AG04450 (cell line): ENCODE measurements at regions not wholly inside any gene's neighbourhood (a gene's known extent, or its start where the extent isn't known, plus 50 kb on each side); places are given as distances from the start of the nearest gene placed in this dataset.

ENCODE experiments used
- CTCF ChIA-PET: fragments of 300-600, 350-600 bp; formaldehyde crosslinking; extraction: SDS; loops from one replicate; lab custom pipeline; 2022; ENCODE audit warnings: antibody characterized with exemption, inconsistent platforms; lab: Charles Lee
- POLR2A ChIA-PET: fragments of 350-600 bp; formaldehyde crosslinking; extraction: SDS; loops from one replicate; lab custom pipeline; 2021; ENCODE audit warnings: antibody characterized with exemption, inconsistent platforms; lab: Yijun Ruan, JAX
- DNase-seq: peaks from one replicate; pipeline ENCODE4 v3.0.0-alpha.2; 2011; ENCODE audit warnings: low read depth, low spot score
- H3K27ac ChIP-seq: one replicate; pipeline ENCODE4 v1.5.1; 2012; ENCODE audit warnings: low read depth, low read length, control low read depth
- H3K27me3 ChIP-seq: one replicate; pipeline ENCODE4 v1.6.0; 2012; ENCODE audit warnings: low read length; ENCODE audit not compliant: control insufficient read depth, insufficient read depth
- H3K4me3 ChIP-seq: 2 replicates; pipeline ENCODE4 v1.5.1; 2011; ENCODE audit warnings: mild to moderate bottlenecking, low read depth, low read length, control low read depth
- H3K9me3 ChIP-seq: 2 replicates; pipeline ENCODE4 v1.5.1; 2012; ENCODE audit warnings: low read length; ENCODE audit not compliant: control insufficient read depth, insufficient read depth
- TF ChIP-seq, protein P1 (sequence below): IDR thresholded peaks from 2 replicates; pipeline ENCODE4 v1.5.1; 2011; ENCODE audit warnings: low read depth, low read length, control low read depth, inconsistent platforms

DNA sequence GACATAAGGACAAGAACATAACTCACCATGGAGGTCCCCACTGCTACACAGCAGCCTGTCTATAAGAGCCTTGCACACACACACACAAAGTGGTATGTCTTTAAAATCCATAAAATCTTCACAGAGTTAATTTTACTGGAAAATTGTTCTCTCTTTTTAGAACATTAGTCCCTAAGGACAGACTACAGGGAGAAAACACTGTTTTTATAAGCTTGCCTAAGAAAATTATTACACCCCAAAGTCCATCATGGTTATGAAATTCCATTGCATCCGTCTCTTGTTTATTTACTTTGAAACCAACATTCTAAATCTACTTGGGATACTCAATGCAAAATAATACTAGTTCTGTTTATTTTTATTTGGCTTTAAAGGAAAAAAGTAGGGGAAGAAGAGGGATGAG, 197.4 kb downstream of the SETD4 start:
- no peak overlapping the region for H3K4me3 ChIP-seq
- CTCF ChIA-PET: no interaction called here
- H3K27ac ChIP-seq: no peak overlapping the region
- TF ChIP-seq, protein P1, sequence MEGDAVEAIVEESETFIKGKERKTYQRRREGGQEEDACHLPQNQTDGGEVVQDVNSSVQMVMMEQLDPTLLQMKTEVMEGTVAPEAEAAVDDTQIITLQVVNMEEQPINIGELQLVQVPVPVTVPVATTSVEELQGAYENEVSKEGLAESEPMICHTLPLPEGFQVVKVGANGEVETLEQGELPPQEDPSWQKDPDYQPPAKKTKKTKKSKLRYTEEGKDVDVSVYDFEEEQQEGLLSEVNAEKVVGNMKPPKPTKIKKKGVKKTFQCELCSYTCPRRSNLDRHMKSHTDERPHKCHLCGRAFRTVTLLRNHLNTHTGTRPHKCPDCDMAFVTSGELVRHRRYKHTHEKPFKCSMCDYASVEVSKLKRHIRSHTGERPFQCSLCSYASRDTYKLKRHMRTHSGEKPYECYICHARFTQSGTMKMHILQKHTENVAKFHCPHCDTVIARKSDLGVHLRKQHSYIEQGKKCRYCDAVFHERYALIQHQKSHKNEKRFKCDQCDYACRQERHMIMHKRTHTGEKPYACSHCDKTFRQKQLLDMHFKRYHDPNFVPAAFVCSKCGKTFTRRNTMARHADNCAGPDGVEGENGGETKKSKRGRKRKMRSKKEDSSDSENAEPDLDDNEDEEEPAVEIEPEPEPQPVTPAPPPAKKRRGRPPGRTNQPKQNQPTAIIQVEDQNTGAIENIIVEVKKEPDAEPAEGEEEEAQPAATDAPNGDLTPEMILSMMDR: no peak
- POLR2A ChIA-PET: no interaction called here
- DNase-seq: no peak
- peaks cover 4% of the 10 kb centered on the region for H3K27me3 ChIP-seq
- H3K9me3 ChIP-seq: no peaks in the 10 kb centered on the region

DNA sequence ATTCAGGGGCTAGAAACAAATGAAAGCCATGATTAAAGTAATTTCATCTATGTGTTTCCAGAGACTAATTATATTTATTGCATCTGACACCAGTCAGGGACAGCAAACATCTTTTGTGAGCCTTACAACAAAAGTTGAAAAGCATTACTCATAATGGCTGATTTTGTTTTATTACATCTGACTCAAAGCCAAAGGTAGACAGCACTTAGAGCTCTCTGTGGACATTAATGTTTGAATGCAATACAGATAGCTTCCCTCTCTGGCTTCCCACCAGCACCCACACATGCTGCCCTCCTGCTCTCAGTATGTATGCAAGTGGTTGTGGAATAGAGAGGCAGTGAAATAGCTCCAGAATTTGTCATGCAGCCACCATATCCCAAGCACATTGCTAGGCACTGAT, 198.7 kb downstream of the SETD4 start:
- TF ChIP-seq, protein P1: no peak
- peaks cover 4% of the 10 kb centered on the region for H3K27me3 ChIP-seq
- DNase-seq: no peak
- H3K9me3 ChIP-seq: no peaks in the 10 kb centered on the region
- POLR2A ChIA-PET: no interaction called here
- H3K27ac ChIP-seq: no peak overlapping the region
- CTCF ChIA-PET: no interaction called here
- H3K4me3 ChIP-seq: no peak overlapping the region

DNA sequence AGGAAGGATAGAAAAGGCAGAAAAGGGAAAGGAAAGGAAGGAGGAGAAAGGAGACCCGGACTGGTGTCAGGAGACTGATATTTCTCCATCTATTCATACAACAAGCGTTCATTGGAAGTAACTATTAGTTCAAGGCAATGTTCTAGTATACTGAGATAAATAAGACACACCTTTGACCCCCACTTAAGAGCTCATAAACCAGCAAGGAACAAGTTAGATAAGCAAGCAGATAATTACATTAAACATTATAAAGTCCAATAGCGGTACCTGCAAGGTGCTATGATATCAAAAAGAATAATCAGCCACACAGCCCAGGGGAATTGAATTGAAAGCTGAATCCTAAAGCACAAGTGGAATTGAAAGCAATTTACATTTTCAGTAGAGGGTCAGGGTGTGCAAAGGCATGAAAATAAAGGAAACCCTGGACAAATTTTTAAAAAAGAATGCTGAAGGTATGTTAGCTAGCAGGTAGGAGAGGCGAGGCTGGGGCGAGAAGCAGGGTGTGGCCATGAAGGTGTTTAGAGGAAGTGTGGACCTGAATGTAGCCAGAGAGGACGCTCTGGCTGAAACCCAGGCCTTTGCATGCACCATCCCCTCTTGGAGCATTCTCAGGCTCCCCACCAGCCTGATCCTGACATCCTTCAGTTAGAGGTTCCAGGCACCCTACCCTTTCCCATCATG, 200.0 kb downstream of the SETD4 start:
- Histone ChIP-seq H3K4me3 (no peak overlapping the region), H3K27ac (no peak overlapping the region), H3K9me3 (no peaks in the 10 kb centered on the region), H3K27me3 (peaks cover 4% of the 10 kb centered on the region)
- no peak for DNase-seq
- ChIA-PET POLR2A (no interaction called here), CTCF (no interaction called here)
- TF ChIP-seq, protein P1: no peak

DNA sequence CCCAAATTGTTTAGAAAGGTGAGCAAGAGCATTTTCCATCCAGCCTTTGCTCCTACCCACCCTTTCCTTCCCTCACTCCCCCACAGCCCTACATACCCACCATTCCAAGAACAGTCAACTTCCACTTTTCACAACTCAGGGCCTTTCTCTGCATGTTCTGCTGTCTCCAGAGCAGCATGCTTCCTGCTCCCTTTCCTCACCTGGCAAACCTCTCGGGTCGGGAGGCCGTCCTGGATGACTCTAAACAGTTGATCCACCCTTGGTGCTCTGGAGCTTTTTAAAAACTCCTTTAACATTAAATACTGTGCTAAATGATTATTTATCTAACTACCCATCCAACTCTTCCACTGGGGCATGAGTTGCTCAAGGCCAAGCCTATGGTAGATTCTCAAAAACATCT, 200.6 kb downstream of the SETD4 start:
- POLR2A ChIA-PET: no interaction called here
- Histone ChIP-seq H3K4me3 (no peak overlapping the region), H3K9me3 (no peaks in the 10 kb centered on the region), H3K27me3 (peaks cover 4% of the 10 kb centered on the region), H3K27ac (no peak overlapping the region)
- CTCF ChIA-PET: interaction anchor here (1.8 kb wide), 1 partner anchor 19 kb away, joined by 4 read pairs; no protein-coding TSS in a partner anchor
- DNase-seq: no peak
- TF ChIP-seq, protein P1: no peak

DNA sequence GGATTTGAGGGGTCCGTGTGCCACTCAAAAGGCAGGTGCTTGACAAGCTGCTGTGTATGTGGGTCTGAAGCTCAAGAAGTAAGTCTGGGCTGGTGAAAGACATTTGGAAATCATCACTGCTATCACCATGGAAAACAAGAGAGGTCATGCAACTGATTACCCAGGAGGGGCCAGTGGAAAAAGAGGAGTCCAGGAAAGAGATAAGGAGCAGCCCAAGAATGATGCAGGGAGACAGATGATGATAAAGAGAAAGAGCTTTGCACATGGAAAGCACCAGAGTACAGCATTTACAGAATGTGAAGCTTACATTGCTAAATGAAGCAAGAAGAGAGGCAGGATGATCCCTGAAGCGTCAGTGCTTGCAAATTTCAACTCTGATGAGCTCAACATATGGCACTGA, 203.2 kb downstream of the SETD4 start:
- Histone ChIP-seq H3K4me3 (no peak overlapping the region), H3K27ac (no peak overlapping the region), H3K27me3 (peaks cover 4% of the 10 kb centered on the region), H3K9me3 (no peaks in the 10 kb centered on the region)
- TF ChIP-seq, protein P1: no peak
- no peak for DNase-seq
- ChIA-PET POLR2A (no interaction called here), CTCF (interaction anchor here (1.3 kb wide), 1 partner anchor 83 kb away, joined by 4 read pairs; no protein-coding TSS in a partner anchor)
